D341Med (cell line): ENCODE measurements at regions not wholly inside any gene's neighbourhood (a gene's known extent, or its start where the extent isn't known, plus 50 kb on each side); places are given as distances from the start of the nearest gene placed in this dataset.

ENCODE experiments used
- DNase-seq: peaks from one replicate; pipeline ENCODE4 v3.0.0; 2012; ENCODE audit warnings: low spot score

GRCh38 chr15:46251903-46252302 lies 617.1 kb downstream of the SQOR start:
- DNase-seq: no peak

GRCh38 chr15:46258056-46258455 lies 623.2 kb downstream of the SQOR start:
- no peak for DNase-seq

- DNase-seq: peak; percentile 24
Observed at GRCh38 chr15:46260937-46261336, 626.1 kb downstream of the SQOR start.

GRCh38 chr15:46265664-46266347 lies 631.0 kb downstream of the SQOR start:
- no peak for DNase-seq

GRCh38 chr15:46266661-46267060 lies 631.8 kb downstream of the SQOR start:
- DNase-seq: peak; percentile 77

GRCh38 chr15:46270481-46271147 lies 635.8 kb downstream of the SQOR start:
- no peak for DNase-seq

GRCh38 chr15:46275701-46276100 lies 640.9 kb downstream of the SQOR start:
- no peak for DNase-seq

- DNase-seq: no peak
Observed at GRCh38 chr15:46277451-46277850, 642.6 kb downstream of the SQOR start.

GRCh38 chr15:46278062-46278461 lies 643.2 kb downstream of the SQOR start:
- peak; percentile 61 for DNase-seq

- DNase-seq: peak; percentile 52
Observed at GRCh38 chr15:46278486-46279090, 643.8 kb downstream of the SQOR start.

- DNase-seq: peak; percentile 59
Observed at GRCh38 chr15:46280762-46281542, 646.1 kb downstream of the SQOR start.

- no peak for DNase-seq
Observed at GRCh38 chr15:46293550-46293949, 658.7 kb downstream of the SQOR start.

- no peak for DNase-seq
Observed at GRCh38 chr15:46296002-46296401, 661.2 kb downstream of the SQOR start.

GRCh38 chr15:46296797-46297196 lies 662.0 kb downstream of the SQOR start:
- DNase-seq: no peak

GRCh38 chr15:46297766-46298165 lies 662.9 kb downstream of the SQOR start:
- DNase-seq: no peak

- no peak for DNase-seq
Observed at GRCh38 chr15:46300716-46301115, 665.9 kb downstream of the SQOR start.

GRCh38 chr15:46301291-46301690 lies 666.5 kb downstream of the SQOR start:
- DNase-seq: no peak

GRCh38 chr15:46301826-46302225 lies 667.0 kb downstream of the SQOR start:
- no peak for DNase-seq

- DNase-seq: peak; percentile 48
Observed at GRCh38 chr15:46304321-46304720, 669.5 kb downstream of the SQOR start.

- no peak for DNase-seq
Observed at GRCh38 chr15:46307746-46308145, 672.9 kb downstream of the SQOR start.

- DNase-seq: no peak
Observed at GRCh38 chr15:46309914-46310313, 675.1 kb downstream of the SQOR start.

GRCh38 chr15:46312133-46312740 lies 677.4 kb downstream of the SQOR start:
- peak; percentile 66 for DNase-seq
